Caco-2 (cell line): ENCODE measurements at regions not wholly inside any gene's neighbourhood (a gene's known extent, or its start where the extent isn't known, plus 50 kb on each side); places are given as distances from the start of the nearest gene placed in this dataset.

Experiments
- BruUV-seq: library from RNA; stranded (reverse); fragments of 400-500 nt; replicated peaks from 2 replicates; lab custom pipeline; 2021; lab: Mats Ljungman, UMichigan
- CTCF ChIA-PET: fragments of 300-600 bp; sonication (Branson Sonifier 250); formaldehyde crosslinking; loops from one replicate; lab custom pipeline; 2022; ENCODE audit warnings: antibody characterized with exemption; lab: Charles Lee
- POLR2A ChIA-PET: fragments of 300-600 bp; sonication (Branson Sonifier 250); formaldehyde crosslinking; loops from one replicate; lab custom pipeline; 2022; ENCODE audit warnings: antibody characterized with exemption; lab: Charles Lee
- DNase-seq, 2 experiments: peaks; one replicate each; pipeline versions ENCODE4 v3.0.0 to v3.0.0-alpha.2; 2020 to 2022
- H3K27me3 ChIP-seq: replicated peaks from 2 replicates; pipeline ENCODE4 v1.6.0; 2011; ENCODE audit warnings: low read length; ENCODE audit not compliant: control insufficient read depth, insufficient read depth
- H3K36me3 ChIP-seq: 2 replicates; pipeline ENCODE4 v1.5.1; 2011; ENCODE audit warnings: low read length; ENCODE audit not compliant: control insufficient read depth, insufficient read depth
- H3K4me1 ChIP-seq: fragments of 250-450 bp; sonication (Bioruptor Pico); 2 replicates; pipeline ENCODE4 v1.5.1; 2020; ENCODE audit warnings: mild to moderate bottlenecking
- H3K4me3 ChIP-seq: 2 replicates; pipeline ENCODE4 v1.5.1; 2011; ENCODE audit warnings: low read depth, mild to moderate bottlenecking, control low read depth, low read length
- H3K9me3 ChIP-seq: fragments of 250-450 bp; sonication (Bioruptor Pico); 2 replicates; pipeline ENCODE4 v1.5.1; 2020; ENCODE audit warnings: mild to moderate bottlenecking, moderate library complexity
- H3K27ac Mint-ChIP-seq: one replicate; pipeline ENCODE4 v1.8.0; 2022; ENCODE audit warnings: mixed read lengths; ENCODE audit not compliant: unreplicated experiment
- H3K27me3 Mint-ChIP-seq: one replicate; pipeline ENCODE4 v1.8.0; 2022; ENCODE audit warnings: mixed read lengths; ENCODE audit not compliant: insufficient read depth, unreplicated experiment
- H3K36me3 Mint-ChIP-seq: one replicate; pipeline ENCODE4 v1.8.0; 2022; ENCODE audit warnings: mild to moderate bottlenecking, mixed read lengths; ENCODE audit not compliant: insufficient read depth, unreplicated experiment
- H3K4me1 Mint-ChIP-seq: one replicate; pipeline ENCODE4 v1.8.0; 2022; ENCODE audit warnings: low read depth, mixed read lengths; ENCODE audit not compliant: unreplicated experiment
- H3K4me3 Mint-ChIP-seq: one replicate; pipeline ENCODE4 v1.8.0; 2022; ENCODE audit warnings: mild to moderate bottlenecking, moderate library complexity, mixed read lengths; ENCODE audit not compliant: unreplicated experiment
- H3K9me3 Mint-ChIP-seq: one replicate; pipeline ENCODE4 v1.8.0; 2022; ENCODE audit warnings: mixed read lengths; ENCODE audit not compliant: unreplicated experiment
- intact Hi-C: fragments of 100-400 bp; cut with micrococcal nuclease; formaldehyde crosslinking; loops from one replicate; pipeline ENCODE4 v1.10.0; 2022; ENCODE audit not compliant: unreplicated experiment
- TF ChIP-seq, protein P1 (sequence below), 2 experiments: fragments of 200-600 bp in 1 of 2; IDR thresholded peaks; 1 replicate in 1 of 2; 2 replicates in 1 of 2; pipeline versions ENCODE4 v1.5.1 to v1.8.0; 2011 to 2022; ENCODE audit warnings: antibody characterized with exemption in 1 of 2, control low read depth in 1 of 2, inconsistent platforms in 1 of 2, low read depth in 1 of 2, low read length in 1 of 2, mild to moderate bottlenecking in 1 of 2, moderate library complexity in 1 of 2; ENCODE audit not compliant: insufficient read depth in 1 of 2, severe bottlenecking in 1 of 2, unreplicated experiment in 1 of 2

DNA sequence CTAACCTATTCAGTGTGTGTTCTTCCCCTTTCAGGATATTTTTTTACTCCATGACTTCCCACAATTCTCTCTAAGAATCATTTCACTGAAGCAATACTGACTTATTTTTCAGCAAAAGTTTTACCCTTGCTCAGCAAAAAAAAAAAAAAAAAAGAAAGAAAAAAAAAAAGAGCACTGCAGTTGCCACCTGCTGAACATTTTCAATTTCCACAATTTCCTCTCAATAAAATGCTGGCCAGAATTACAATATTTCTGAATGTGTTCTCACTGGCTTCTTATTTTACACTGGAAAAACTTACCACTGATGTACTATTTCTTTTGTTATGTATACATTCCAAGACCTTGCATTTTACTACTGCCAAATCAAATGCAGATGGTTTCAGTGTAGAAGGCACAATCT is 210.4 kb downstream of the PAPSS1 start:
- no peaks in the 10 kb centered on the region for H3K4me1 ChIP-seq
- intact Hi-C loops = no loop called here
- Mint-ChIP-seq H3K4me1 (no peaks in the 10 kb centered on the region), H3K36me3 (no peaks in the 10 kb centered on the region), H3K27ac (no peak overlapping the region), H3K4me3 (no peak overlapping the region), H3K9me3 (no peaks in the 10 kb centered on the region), H3K27me3 (peaks cover 3% of the 10 kb centered on the region)
- no peak for DNase-seq
- H3K36me3 ChIP-seq = no peaks in the 10 kb centered on the region
- POLR2A ChIA-PET = no interaction called here
- CTCF ChIA-PET = no interaction called here
- no peaks in the 10 kb centered on the region for H3K9me3 ChIP-seq
- no peaks in the 10 kb centered on the region for H3K27me3 ChIP-seq
- H3K4me3 ChIP-seq = no peak overlapping the region
- BruUV-seq = no TSS peak
- TF ChIP-seq, protein P1, sequence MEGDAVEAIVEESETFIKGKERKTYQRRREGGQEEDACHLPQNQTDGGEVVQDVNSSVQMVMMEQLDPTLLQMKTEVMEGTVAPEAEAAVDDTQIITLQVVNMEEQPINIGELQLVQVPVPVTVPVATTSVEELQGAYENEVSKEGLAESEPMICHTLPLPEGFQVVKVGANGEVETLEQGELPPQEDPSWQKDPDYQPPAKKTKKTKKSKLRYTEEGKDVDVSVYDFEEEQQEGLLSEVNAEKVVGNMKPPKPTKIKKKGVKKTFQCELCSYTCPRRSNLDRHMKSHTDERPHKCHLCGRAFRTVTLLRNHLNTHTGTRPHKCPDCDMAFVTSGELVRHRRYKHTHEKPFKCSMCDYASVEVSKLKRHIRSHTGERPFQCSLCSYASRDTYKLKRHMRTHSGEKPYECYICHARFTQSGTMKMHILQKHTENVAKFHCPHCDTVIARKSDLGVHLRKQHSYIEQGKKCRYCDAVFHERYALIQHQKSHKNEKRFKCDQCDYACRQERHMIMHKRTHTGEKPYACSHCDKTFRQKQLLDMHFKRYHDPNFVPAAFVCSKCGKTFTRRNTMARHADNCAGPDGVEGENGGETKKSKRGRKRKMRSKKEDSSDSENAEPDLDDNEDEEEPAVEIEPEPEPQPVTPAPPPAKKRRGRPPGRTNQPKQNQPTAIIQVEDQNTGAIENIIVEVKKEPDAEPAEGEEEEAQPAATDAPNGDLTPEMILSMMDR (IDR thresholded peaks at IDR 0.05; ENCODE audit: insufficient read depth in 1 of 2, low read depth in 1 of 2, low read length in 1 of 2, severe bottlenecking in 1 of 2, unreplicated experiment in 1 of 2) = no peak

DNA sequence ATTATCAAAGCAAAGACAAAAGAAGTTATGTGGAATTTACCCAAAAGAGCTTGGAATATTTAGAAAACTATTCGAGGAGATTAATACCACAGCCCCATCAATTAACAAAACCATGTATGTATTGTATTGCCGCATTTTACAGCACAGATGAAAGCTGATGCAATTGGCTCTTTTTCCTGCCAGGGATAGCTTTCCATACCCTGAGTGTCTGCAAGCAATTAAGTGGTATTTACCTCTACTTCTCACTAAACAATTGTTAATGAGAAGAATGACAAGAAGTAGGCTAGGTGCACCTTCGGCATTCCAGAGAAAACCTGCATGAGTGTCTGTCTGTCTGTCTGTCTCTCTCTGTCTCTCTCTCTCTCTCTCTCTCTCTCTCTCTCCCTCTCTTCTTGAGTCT is 219.5 kb downstream of the PAPSS1 start:
- no peaks in the 10 kb centered on the region for H3K4me1 Mint-ChIP-seq
- H3K36me3 ChIP-seq = no peaks in the 10 kb centered on the region
- H3K27ac Mint-ChIP-seq = no peak overlapping the region
- H3K4me3 ChIP-seq = no peak overlapping the region
- no peaks in the 10 kb centered on the region for H3K9me3 ChIP-seq
- H3K9me3 Mint-ChIP-seq = no peaks in the 10 kb centered on the region
- DNase-seq = no peak
- no peak overlapping the region for H3K4me3 Mint-ChIP-seq
- no peaks in the 10 kb centered on the region for H3K27me3 ChIP-seq
- intact Hi-C loops = no loop called here
- no peaks in the 10 kb centered on the region for H3K4me1 ChIP-seq
- ChIA-PET CTCF (no interaction called here), POLR2A (no interaction called here)
- H3K36me3 Mint-ChIP-seq = no peaks in the 10 kb centered on the region
- H3K27me3 Mint-ChIP-seq = peaks cover 3% of the 10 kb centered on the region
- no TSS peak for BruUV-seq
- TF ChIP-seq, protein P1 (IDR thresholded peaks at IDR 0.05; ENCODE audit: insufficient read depth in 1 of 2, low read depth in 1 of 2, low read length in 1 of 2, severe bottlenecking in 1 of 2, unreplicated experiment in 1 of 2) = no peak

DNA sequence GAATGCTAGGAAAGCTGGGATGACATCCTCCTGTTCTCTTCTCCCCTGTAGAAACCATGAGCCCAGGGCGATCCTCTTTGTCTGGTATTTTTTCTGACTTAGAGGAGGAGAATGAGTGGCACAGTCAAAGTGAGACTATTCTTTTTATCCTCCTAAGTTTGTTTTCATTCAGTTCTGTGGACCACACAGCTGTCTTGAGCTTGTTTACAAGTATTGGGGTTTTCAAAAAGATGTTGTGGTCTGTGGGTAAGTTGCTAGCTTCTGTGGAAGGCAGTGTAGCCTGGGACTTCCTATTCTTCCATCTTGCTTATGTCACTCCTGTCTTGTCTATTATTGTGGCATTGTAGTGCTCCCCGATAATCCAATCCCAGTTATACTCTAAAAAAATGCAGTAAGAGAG is 223.0 kb downstream of the PAPSS1 start:
- Mint-ChIP-seq H3K27me3 (peaks cover 3% of the 10 kb centered on the region), H3K27ac (no peak overlapping the region), H3K4me1 (no peaks in the 10 kb centered on the region), H3K4me3 (no peak overlapping the region), H3K36me3 (no peaks in the 10 kb centered on the region), H3K9me3 (no peaks in the 10 kb centered on the region)
- ChIA-PET CTCF (no interaction called here), POLR2A (no interaction called here)
- H3K9me3 ChIP-seq = no peaks in the 10 kb centered on the region
- no peaks in the 10 kb centered on the region for H3K27me3 ChIP-seq
- H3K4me1 ChIP-seq = no peaks in the 10 kb centered on the region
- TF ChIP-seq, protein P1 (IDR thresholded peaks at IDR 0.05; ENCODE audit: insufficient read depth in 1 of 2, low read depth in 1 of 2, low read length in 1 of 2, severe bottlenecking in 1 of 2, unreplicated experiment in 1 of 2) = no peak
- DNase-seq = no peak
- intact Hi-C loops = no loop called here
- no peaks in the 10 kb centered on the region for H3K36me3 ChIP-seq
- no peak overlapping the region for H3K4me3 ChIP-seq
- BruUV-seq = no TSS peak
